Heart right ventricle (tissue), 16 donors: ENCODE measurements at regions not wholly inside any gene's neighbourhood (a gene's known extent, or its start where the extent isn't known, plus 50 kb on each side); places are given as distances from the start of the nearest gene placed in this dataset.

Experiments
- ATAC-seq, 8 donors: fragments of 200-7000 bp; cut with Tn5 transposase; one replicate each; pipeline ENCODE4 v1.9.1; 2020; ENCODE audit warnings: mild to moderate bottlenecking in 8 of 8, moderate library complexity in 8 of 8, moderate number of reproducible peaks in 1 of 8
- DNase-seq, 2 donors: peaks; one replicate each; pipeline ENCODE4 v3.0.0-alpha.2; 2020
- H3K27ac ChIP-seq, 10 donors: fragments of 200-600 bp; sonication (generic) in 2 of 10; one replicate each; pipeline versions ENCODE4 v1.5.0 to v1.8.0; 2020 to 2022; ENCODE audit warnings: mild to moderate bottlenecking in 3 of 10
- H3K27me3 ChIP-seq, 7 donors: fragments of 200-600 bp; one replicate each; pipeline ENCODE4 v1.8.0; 2021 to 2022; ENCODE audit warnings: mild to moderate bottlenecking in 2 of 7
- H3K36me3 ChIP-seq, 9 donors: fragments of 200-600 bp; sonication (generic) in 1 of 9; one replicate each; pipeline versions ENCODE4 v1.5.0 to v1.8.0; 2020 to 2022; ENCODE audit warnings: mild to moderate bottlenecking in 2 of 9
- H3K4me1 ChIP-seq, 9 donors: fragments of 200-600 bp; sonication (generic) in 1 of 9; one replicate each; pipeline versions ENCODE4 v1.5.0 to v1.8.0; 2020 to 2022; ENCODE audit warnings: mild to moderate bottlenecking in 4 of 9
- H3K4me3 ChIP-seq, 10 donors: fragments of 200-600 bp; sonication (generic) in 2 of 10; one replicate each; pipeline versions ENCODE4 v1.5.0 to v1.8.0; 2020 to 2022; ENCODE audit warnings: mild to moderate bottlenecking in 7 of 10, moderate library complexity in 2 of 10
- H3K9me3 ChIP-seq, 11 donors: fragments of 200-600 bp in 10 of 11; sonication (generic) in 2 of 11; one replicate each; pipeline versions ENCODE4 v1.5.0 to v1.8.0; 2013 to 2022; ENCODE audit warnings: mild to moderate bottlenecking in 2 of 11, control low read depth in 1 of 11, moderate library complexity in 1 of 11
- CTCF ChIP-seq, 9 donors: fragments of 200-600 bp; sonication (generic) in 2 of 9; IDR thresholded peaks; one replicate each; pipeline versions ENCODE4 v1.5.0 to v1.8.0; 2021 to 2022; ENCODE audit warnings: antibody characterized with exemption in 9 of 9, mild to moderate bottlenecking in 5 of 9, moderate library complexity in 1 of 9
- WGBS, 2 donors: extraction: QIAGEN DNeasy Blood & Tissue Kit; methylation state at CpG; one replicate each; pipeline ENCODE4 v1.1.7; 2013; ENCODE audit warnings: inconsistent platforms in 1 of 2; 5-methylcytosine and 5-hydroxymethylcytosine counted together
- intact Hi-C, 10 donors: fragments of 100-400 bp; cut with DNase I; formaldehyde crosslinking; loops; one replicate each; pipeline versions ENCODE4 v1.11.1 to v1.14.2; 2022
- donor health status: Arrhythmogenic right ventricular cardiomyopathy.
- donor health status: ischemic (EF 13 %, LVEDD 7.1; RV severe dilation, severe dysfunction).
- donor health status: healthy with polysubstance abuse.
- donor health status: DM: no; HTN: yes; CAD: no.
- donor health status: DM: no; HTN: no; CAD: no.
- donor health status: ischemic (EF 25% LVEDD 6.9; RV normal size, moderate dysfunction).
- donor health status: ischemic (EF 25% LVEDD 5.7; RV mildly dilated, moderate dysfunction).
- donor health status: healthy.
- donor health status: DM: yes; HTN: yes; CAD: no.
- donor health status: Ischemic cardiomyopathy.
- donor health status: ischemic (EF 35%, LVEDD 5.7; RV mildly dilated, moderate dysfunction).
- donor health status: nonischemic (EF 11% LVEDD 7.7; RV severe dilation, severe dysfunction).
- donor health status: DM: yes; HTN: yes; CAD: no.
- donor health status: PGD.
- donor health status: ischemic (EF 29% LVEDD 5.4; RV normal size, mild dysfunction).
- donor health status: nonischemic (EF 23%, LVEDD 6.1; RV moderate dilation, normal function).

GRCh38 chr13:107834281-107834680, 381.1 kb downstream of the LIG4 start:
- Histone ChIP-seq H3K27me3 (peaks cover 0 to 5% (median 0%) of the 10 kb centered on the region in 7 donors), H3K36me3 (no peaks in the 10 kb centered on the region), H3K9me3 (peaks cover 0 to 3% (median 0%) of the 10 kb centered on the region in 11 donors), H3K4me1 (no peaks in the 10 kb centered on the region), H3K27ac (no peak overlapping the region), H3K4me3 (no peak overlapping the region)
- ATAC-seq: no peak
- DNase-seq: no peak
- WGBS, 2 donors: 65 to 73% methylated on average over 1 of the region's 1 CpG
- no peak for TF ChIP-seq CTCF (IDR thresholded peaks at IDR 0.05)
- intact Hi-C loops: no loop called here

- WGBS, 2 donors: 79 to 80% methylated on average over 10 of the region's 10 CpGs
- no peaks in the 10 kb centered on the region for H3K36me3 ChIP-seq
- intact Hi-C loops: no loop called here
- H3K27ac ChIP-seq: no peak overlapping the region
- TF ChIP-seq CTCF (IDR thresholded peaks at IDR 0.05): no peak
- ATAC-seq (no peak), DNase-seq (no peak)
- no peak overlapping the region for H3K4me3 ChIP-seq
- H3K9me3 ChIP-seq: peaks cover 0 to 3% (median 0%) of the 10 kb centered on the region in 11 donors
- no peaks in the 10 kb centered on the region for H3K4me1 ChIP-seq
- H3K27me3 ChIP-seq: peaks cover 0 to 5% (median 0%) of the 10 kb centered on the region in 7 donors
Measured at GRCh38 chr13:107832500-107833100, 382.7 kb downstream of the LIG4 start.

GRCh38 chr13:107830804-107831203, 384.5 kb downstream of the LIG4 start:
- H3K9me3 ChIP-seq: peaks cover 0 to 3% (median 0%) of the 10 kb centered on the region in 11 donors
- no peaks in the 10 kb centered on the region for H3K27me3 ChIP-seq
- 89 to 92% methylated on average over 3 of the region's 3 CpGs for WGBS, 2 donors
- intact Hi-C loops: no loop called here
- H3K4me3 ChIP-seq: no peak overlapping the region
- DNase-seq: no peak
- no peak for TF ChIP-seq CTCF (IDR thresholded peaks at IDR 0.05)
- ATAC-seq: no peak
- H3K4me1 ChIP-seq: no peaks in the 10 kb centered on the region
- H3K27ac ChIP-seq: no peak overlapping the region
- no peaks in the 10 kb centered on the region for H3K36me3 ChIP-seq

GRCh38 chr13:107827840-107828549, 387.3 kb downstream of the LIG4 start:
- H3K27ac ChIP-seq: no peak overlapping the region
- peaks cover 0 to 3% (median 0%) of the 10 kb centered on the region in 11 donors for H3K9me3 ChIP-seq
- no peaks in the 10 kb centered on the region for H3K36me3 ChIP-seq
- ATAC-seq (no peak), DNase-seq (no peak)
- H3K27me3 ChIP-seq: no peaks in the 10 kb centered on the region
- no peak overlapping the region for H3K4me3 ChIP-seq
- WGBS, 2 donors: 72 to 76% methylated on average over 11 of the region's 11 CpGs
- no peak for TF ChIP-seq CTCF (IDR thresholded peaks at IDR 0.05)
- H3K4me1 ChIP-seq: no peaks in the 10 kb centered on the region
- intact Hi-C loops: no loop called here
